B cell (primary cell): ENCODE measurements at regions not wholly inside any gene's neighbourhood (a gene's known extent, or its start where the extent isn't known, plus 50 kb on each side); places are given as distances from the start of the nearest gene placed in this dataset.

Experiments
- ATAC-seq: fragments of 200-7000 bp; cut with Tn5 transposase; one replicate; pipeline ENCODE4 v1.10.0; 2021; ENCODE audit warnings: low read depth, mild to moderate bottlenecking, moderate number of reproducible peaks, moderate library complexity
- CTCF ChIA-PET: fragments of 350-600 bp; sonication (Branson Sonifier 250); formaldehyde crosslinking; loops from one replicate; lab custom pipeline; 2021; ENCODE audit warnings: antibody characterized with exemption, inconsistent platforms; lab: Charles Lee
- POLR2A ChIA-PET: fragments of 350-600 bp; sonication (Branson Sonifier 250); formaldehyde crosslinking; loops from one replicate; lab custom pipeline; 2021; ENCODE audit warnings: antibody characterized with exemption; lab: Charles Lee
- DNase-seq: peaks from one replicate; pipeline ENCODE4 v3.0.0; 2013
- H2AFZ ChIP-seq: 2 replicates; pipeline ENCODE4 v1.6.1; 2012; ENCODE audit warnings: mild to moderate bottlenecking, low read depth, low read length; ENCODE audit not compliant: insufficient read depth, poor library complexity, severe bottlenecking
- H3K27ac ChIP-seq, 2 donors: 1 replicate in 1 of 2; 2 replicates in 1 of 2; pipeline ENCODE4 v1.5.1; 2012 to 2013; ENCODE audit warnings: low read length in 2 of 2, mild to moderate bottlenecking in 2 of 2, moderate library complexity in 1 of 2
- H3K27me3 ChIP-seq, 4 experiments: fragments of 200-600 bp in 1 of 4; sonication (generic) in 1 of 4; replicated peaks in 1 of 4; 1 replicate in 2 of 4; 2 replicates in 2 of 4; pipeline versions ENCODE4 v1.6.1 to v1.7.0; 2013 to 2016; ENCODE audit warnings: low read length in 3 of 4, mild to moderate bottlenecking in 2 of 4, mixed read lengths in 1 of 4, moderate library complexity in 1 of 4; ENCODE audit not compliant: insufficient read depth in 4 of 4, control insufficient read depth in 3 of 4; ENCODE audit errors: control extremely low read depth in 1 of 4
- H3K36me3 ChIP-seq, 2 experiments: replicated peaks in 1 of 2; 1 replicate in 1 of 2; 2 replicates in 1 of 2; pipeline versions ENCODE4 v1.6.1 to v1.7.1; 2013; ENCODE audit warnings: low read length in 1 of 2; ENCODE audit not compliant: insufficient read depth in 2 of 2, control insufficient read depth in 1 of 2; ENCODE audit errors: control extremely low read depth in 1 of 2, extremely low read depth in 1 of 2
- H3K4me1 ChIP-seq, 2 donors: fragments of 200-600 bp in 1 of 2; sonication (generic) in 1 of 2; 1 replicate in 1 of 2; 2 replicates in 1 of 2; pipeline versions ENCODE4 v1.5.1 to v1.6.1; 2013 to 2017; ENCODE audit warnings: low read length in 2 of 2; ENCODE audit not compliant: control insufficient read depth in 2 of 2, insufficient read depth in 2 of 2
- H3K4me2 ChIP-seq: replicated peaks from 2 replicates; pipeline ENCODE3; 2012; ENCODE audit warnings: mild to moderate bottlenecking, low read depth, low read length; ENCODE audit not compliant: poor library complexity, severe bottlenecking
- H3K4me3 ChIP-seq, 5 experiments: fragments of 200-600 bp in 1 of 5; sonication (generic) in 1 of 5; 1 replicate in 3 of 5; 2 replicates in 2 of 5; pipeline versions ENCODE4 v1.5.1 to v1.7.0; 2011 to 2016; ENCODE audit warnings: low read length in 4 of 5, mild to moderate bottlenecking in 4 of 5, low read depth in 2 of 5, control low read depth in 1 of 5, moderate library complexity in 1 of 5; ENCODE audit not compliant: insufficient read depth in 1 of 5; ENCODE audit errors: control extremely low read depth in 1 of 5, extremely low read depth in 1 of 5
- H3K79me2 ChIP-seq: fragments of 200-600 bp; sonication (generic); one replicate; pipeline ENCODE4 v1.6.0; 2016; ENCODE audit warnings: low read length; ENCODE audit not compliant: control insufficient read depth, insufficient read depth
- H3K9ac ChIP-seq: fragments of 200-600 bp; sonication (generic); 2 replicates; pipeline ENCODE4 v1.6.1; 2017; ENCODE audit warnings: mild to moderate bottlenecking, low read length, moderate library complexity
- H3K9me3 ChIP-seq, 3 donors: one replicate each; pipeline versions ENCODE4 v1.6.1 to v1.7.1; 2013; ENCODE audit warnings: low read length in 2 of 3; ENCODE audit not compliant: control insufficient read depth in 2 of 3, insufficient read depth in 1 of 3; ENCODE audit errors: control extremely low read depth in 1 of 3
- H4K20me1 ChIP-seq: 2 replicates; pipeline ENCODE4 v1.6.0; 2012; ENCODE audit warnings: mild to moderate bottlenecking, low read length; ENCODE audit not compliant: insufficient read depth, control insufficient read depth, poor library complexity, severe bottlenecking
- H3K27ac Mint-ChIP-seq: one replicate; pipeline ENCODE4 v1.8.0; 2021; ENCODE audit warnings: mixed read lengths
- H3K27me3 Mint-ChIP-seq: one replicate; pipeline ENCODE4 v1.8.0; 2021; ENCODE audit warnings: mixed read lengths
- H3K4me1 Mint-ChIP-seq: one replicate; pipeline ENCODE4 v1.8.0; 2021; ENCODE audit warnings: mixed read lengths
- H3K4me3 Mint-ChIP-seq: one replicate; pipeline ENCODE4 v1.8.0; 2021; ENCODE audit warnings: mixed read lengths
- H3K9me3 Mint-ChIP-seq: one replicate; pipeline ENCODE4 v1.8.0; 2022; ENCODE audit warnings: mixed read lengths; ENCODE audit not compliant: insufficient read depth
- EZH2 ChIP-seq: IDR thresholded peaks from 2 replicates; pipeline ENCODE4 v1.6.1; 2012; ENCODE audit warnings: borderline replicate concordance, low read depth, mild to moderate bottlenecking, moderate library complexity, low read length; ENCODE audit not compliant: insufficient read depth, poor library complexity, severe bottlenecking
- WGBS: methylation state at CpG from one replicate; pipeline ENCODE4 v1.1.5; 2013; ENCODE audit warnings: missing lambda C conversion rate; ENCODE audit not compliant: insufficient coverage; 5-methylcytosine and 5-hydroxymethylcytosine counted together
- intact Hi-C: fragments of 100-400 bp; cut with micrococcal nuclease; formaldehyde crosslinking; loops from one replicate; pipeline ENCODE4 v1.10.0; 2022
- TF ChIP-seq, protein P1 (sequence below): fragments of 200-600 bp; IDR thresholded peaks from one replicate; pipeline ENCODE4 v1.8.0; 2022; ENCODE audit warnings: antibody characterized with exemption, mild to moderate bottlenecking

DNA sequence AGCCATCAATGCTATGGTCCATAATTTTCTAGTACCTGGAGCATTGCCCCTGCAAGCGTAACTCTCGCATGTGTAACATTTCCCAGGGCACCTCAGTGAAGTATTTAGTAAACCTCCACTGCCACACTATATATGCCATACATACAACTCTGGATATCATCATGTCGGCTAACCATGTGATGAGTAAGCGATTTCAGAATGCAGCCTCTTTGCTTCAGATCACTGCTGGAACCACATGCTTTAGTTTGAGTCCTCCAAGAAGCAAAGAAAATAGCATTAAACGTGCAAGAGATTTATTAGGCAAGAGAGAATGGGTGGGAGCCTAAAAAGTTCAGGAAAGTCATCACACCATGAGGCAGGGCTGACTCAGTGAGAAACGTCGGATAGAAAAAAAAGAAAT is 635.6 kb upstream of the SLITRK5 start:
- Histone ChIP-seq H2AFZ (no peak overlapping the region), H3K4me1 (no peaks in the 10 kb centered on the region), H3K9me3 (peaks cover 0 to 8% (median 4%) of the 10 kb centered on the region in 3 donors), H3K36me3 (no peaks in the 10 kb centered on the region), H3K27ac (no peak overlapping the region), H3K9ac (no peak overlapping the region), H3K79me2 (no peaks in the 10 kb centered on the region), H3K27me3 (no peaks in the 10 kb centered on the region), H3K4me2 (no peak overlapping the region), H3K4me3 (no peak overlapping the region), H4K20me1 (no peaks in the 10 kb centered on the region)
- Mint-ChIP-seq H3K4me3 (no peak overlapping the region), H3K27ac (no peak overlapping the region), H3K4me1 (no peaks in the 10 kb centered on the region), H3K9me3 (peaks cover 2% of the 10 kb centered on the region), H3K27me3 (no peaks in the 10 kb centered on the region)
- 88% methylated on average over 6 of the region's 7 CpGs for WGBS
- intact Hi-C loops: no loop called here
- DNase-seq (no peak), ATAC-seq (no peak)
- POLR2A ChIA-PET: no interaction called here
- no peak for TF ChIP-seq EZH2
- TF ChIP-seq, protein P1, sequence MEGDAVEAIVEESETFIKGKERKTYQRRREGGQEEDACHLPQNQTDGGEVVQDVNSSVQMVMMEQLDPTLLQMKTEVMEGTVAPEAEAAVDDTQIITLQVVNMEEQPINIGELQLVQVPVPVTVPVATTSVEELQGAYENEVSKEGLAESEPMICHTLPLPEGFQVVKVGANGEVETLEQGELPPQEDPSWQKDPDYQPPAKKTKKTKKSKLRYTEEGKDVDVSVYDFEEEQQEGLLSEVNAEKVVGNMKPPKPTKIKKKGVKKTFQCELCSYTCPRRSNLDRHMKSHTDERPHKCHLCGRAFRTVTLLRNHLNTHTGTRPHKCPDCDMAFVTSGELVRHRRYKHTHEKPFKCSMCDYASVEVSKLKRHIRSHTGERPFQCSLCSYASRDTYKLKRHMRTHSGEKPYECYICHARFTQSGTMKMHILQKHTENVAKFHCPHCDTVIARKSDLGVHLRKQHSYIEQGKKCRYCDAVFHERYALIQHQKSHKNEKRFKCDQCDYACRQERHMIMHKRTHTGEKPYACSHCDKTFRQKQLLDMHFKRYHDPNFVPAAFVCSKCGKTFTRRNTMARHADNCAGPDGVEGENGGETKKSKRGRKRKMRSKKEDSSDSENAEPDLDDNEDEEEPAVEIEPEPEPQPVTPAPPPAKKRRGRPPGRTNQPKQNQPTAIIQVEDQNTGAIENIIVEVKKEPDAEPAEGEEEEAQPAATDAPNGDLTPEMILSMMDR: no peak
- CTCF ChIA-PET: no interaction called here

- Histone ChIP-seq H3K79me2 (no peaks in the 10 kb centered on the region), H3K4me1 (no peaks in the 10 kb centered on the region), H3K27ac (no peak overlapping the region), H3K27me3 (no peaks in the 10 kb centered on the region), H3K4me3 (no peak overlapping the region), H4K20me1 (no peaks in the 10 kb centered on the region), H3K36me3 (no peaks in the 10 kb centered on the region), H3K9me3 (peaks cover 0 to 5% (median 3%) of the 10 kb centered on the region in 3 donors), H2AFZ (no peak overlapping the region), H3K9ac (no peak overlapping the region), H3K4me2 (no peak overlapping the region)
- ChIA-PET CTCF (no interaction called here), POLR2A (no interaction called here)
- peaks cover 8% of the 10 kb centered on the region for H3K9me3 Mint-ChIP-seq
- no peaks in the 10 kb centered on the region for H3K4me1 Mint-ChIP-seq
- no peak for DNase-seq
- intact Hi-C loops: no loop called here
- no peak for ATAC-seq
- TF ChIP-seq, protein P1: no peak
- no peak for TF ChIP-seq EZH2
- no peak overlapping the region for H3K4me3 Mint-ChIP-seq
- H3K27me3 Mint-ChIP-seq: no peaks in the 10 kb centered on the region
- no CpG with 5 or more reads among the region's 1 CpG for WGBS
- H3K27ac Mint-ChIP-seq: no peak overlapping the region
Measured at GRCh38 chr13:87042946-87043345, 628.2 kb upstream of the SLITRK5 start.
